Right lobe of liver (tissue), 4 donors: ENCODE measurements at regions not wholly inside any gene's neighbourhood (a gene's known extent, or its start where the extent isn't known, plus 50 kb on each side); places are given as distances from the start of the nearest gene placed in this dataset.

Experiments used
- CTCF ChIP-seq, 4 donors: fragments of 200-600 bp in 3 of 4; fragments of 450-650 bp in 1 of 4; IDR thresholded peaks; one replicate each; pipeline versions ENCODE4 v1.5.1 to v1.8.0; 2016 to 2022; ENCODE audit warnings: antibody characterized with exemption in 4 of 4, mild to moderate bottlenecking in 2 of 4
- POLR2A ChIP-seq: fragments of 450-650 bp; IDR thresholded peaks from one replicate; pipeline ENCODE4 v1.6.1; 2017; ENCODE audit warnings: antibody characterized with exemption, mild to moderate bottlenecking
- donor health status: DM: no; HTN: no; CAD: no.
- donor health status: DM: no; HTN: no; CAD: no.
- donor health status: DM: no; HTN: yes; CAD: no.

GRCh38 chr1:112800289-112800688 lies 85.2 kb upstream of the PPM1J start:
- no peak for TF ChIP-seq CTCF (IDR thresholded peaks at IDR 0.05)
- no peak for TF ChIP-seq POLR2A
